OCI-LY7 (cell line): ENCODE measurements at regions not wholly inside any gene's neighbourhood (a gene's known extent, or its start where the extent isn't known, plus 50 kb on each side); places are given as distances from the start of the nearest gene placed in this dataset.

Experiments used
- BruUV-seq: library from RNA; stranded (reverse); fragments of 400-500 nt; replicated peaks from 2 replicates; lab custom pipeline; 2021; lab: Mats Ljungman, UMichigan
- CTCF ChIA-PET: fragments of 300-600 bp; sonication (Branson Sonifier 250); formaldehyde crosslinking; loops from one replicate; lab custom pipeline; 2022; ENCODE audit warnings: antibody characterized with exemption; ENCODE audit not compliant: unreplicated experiment; lab: Charles Lee
- POLR2A ChIA-PET: fragments of 300-600 bp; sonication (Branson Sonifier 250); formaldehyde crosslinking; loops from one replicate; lab custom pipeline; 2022; ENCODE audit warnings: antibody characterized with exemption; lab: Charles Lee
- DNase-seq: peaks from one replicate; pipeline ENCODE4 v3.0.0-alpha.2; 2015; ENCODE audit warnings: low spot score
- H2AFZ ChIP-seq: fragments of 200-600 bp; sonication (generic), shearing (Covaris generic); 2 replicates; pipeline ENCODE4 v1.6.1; 2014; ENCODE audit warnings: mild to moderate bottlenecking, antibody characterized with exemption, low read length, moderate library complexity
- H3K27ac ChIP-seq: fragments of 200-600 bp; sonication (generic); 2 replicates; pipeline ENCODE4 v1.5.1; 2014; ENCODE audit warnings: mixed run types, low read depth, mild to moderate bottlenecking, moderate library complexity, low read length, inconsistent platforms; ENCODE audit not compliant: poor library complexity, severe bottlenecking
- H3K36me3 ChIP-seq: fragments of 200-600 bp; sonication (generic); 2 replicates; pipeline ENCODE4 v1.6.1; 2014; ENCODE audit warnings: mild to moderate bottlenecking, antibody characterized with exemption, low read length, moderate library complexity, mixed read lengths; ENCODE audit not compliant: insufficient read depth
- H3K4me1 ChIP-seq: fragments of 200-600 bp; sonication (generic); 2 replicates; pipeline ENCODE4 v1.5.1; 2014; ENCODE audit warnings: mild to moderate bottlenecking, low read length; ENCODE audit not compliant: insufficient read depth, poor library complexity, severe bottlenecking
- H3K4me2 ChIP-seq: fragments of 200-600 bp; sonication (generic); 2 replicates; pipeline ENCODE4 v1.6.1; 2014; ENCODE audit warnings: mild to moderate bottlenecking, low read length
- H3K4me3 ChIP-seq: fragments of 200-600 bp; sonication (generic); 2 replicates; pipeline ENCODE4 v1.5.1; 2014; ENCODE audit warnings: mild to moderate bottlenecking, low read depth, low read length; ENCODE audit not compliant: poor library complexity, severe bottlenecking
- H3K79me2 ChIP-seq: fragments of 200-600 bp; sonication (generic); 2 replicates; pipeline ENCODE4 v1.6.1; 2016; ENCODE audit warnings: low read depth, mild to moderate bottlenecking, low read length, moderate library complexity, mixed read lengths; ENCODE audit not compliant: insufficient read depth
- H3K9me2 ChIP-seq: fragments of 200-600 bp; sonication (generic); 2 replicates; pipeline ENCODE4 v1.6.1; 2016; ENCODE audit warnings: mild to moderate bottlenecking, low read length, mixed read lengths; ENCODE audit not compliant: insufficient read depth
- H3K9me3 ChIP-seq: fragments of 200-600 bp; sonication (generic); 2 replicates; pipeline ENCODE4 v1.6.1; 2014; ENCODE audit warnings: mild to moderate bottlenecking, mixed run types, low read length, mixed read lengths
- H4K20me1 ChIP-seq: fragments of 200-600 bp; sonication (generic); 2 replicates; pipeline ENCODE4 v1.6.1; 2014; ENCODE audit warnings: mild to moderate bottlenecking, antibody characterized with exemption, low read length, moderate library complexity, mixed read lengths; ENCODE audit not compliant: insufficient read depth
- CTCF ChIP-seq: fragments of 200-600 bp; sonication (generic); conservative IDR thresholded peaks from 2 replicates; pipeline ENCODE4 v1.5.1; 2014; ENCODE audit warnings: mild to moderate bottlenecking, antibody characterized with exemption, low read length, moderate library complexity, mixed read lengths
- EZH2phosphoT487 ChIP-seq: fragments of 200-600 bp; sonication (generic); IDR thresholded peaks from 2 replicates; pipeline ENCODE4 v1.6.1; 2018; ENCODE audit warnings: low read depth, borderline replicate concordance, mild to moderate bottlenecking, mixed run types, antibody characterized with exemption, low read length, moderate library complexity, mixed read lengths
- intact Hi-C: fragments of 100-400 bp; cut with micrococcal nuclease; formaldehyde crosslinking; loops from one replicate; pipeline ENCODE4 v1.10.0; 2022; ENCODE audit not compliant: unreplicated experiment

GRCh38 chr19:8905342-8905741 is 73.2 kb downstream of the MBD3L1 start:
- no TSS peak for BruUV-seq
- TF ChIP-seq CTCF (no peak), EZH2phosphoT487 (no peak)
- Histone ChIP-seq H3K36me3 (no peaks in the 10 kb centered on the region), H3K9me2 (no peaks in the 10 kb centered on the region), H3K27ac (no peak overlapping the region), H3K9me3 (no peaks in the 10 kb centered on the region), H2AFZ (no peak overlapping the region), H3K4me1 (no peaks in the 10 kb centered on the region), H3K4me3 (no peak overlapping the region), H4K20me1 (no peaks in the 10 kb centered on the region), H3K79me2 (no peaks in the 10 kb centered on the region), H3K4me2 (no peak overlapping the region)
- DNase-seq: no peak
- POLR2A ChIA-PET: interaction anchor here (0.6 kb wide), 1 partner anchor 258 kb away, joined by 4 read pairs; no protein-coding TSS in a partner anchor
- CTCF ChIA-PET: no interaction called here
- intact Hi-C loops: no loop called here

- DNase-seq: no peak
- H3K4me2 ChIP-seq: no peak overlapping the region
- H2AFZ ChIP-seq: no peak overlapping the region
- H3K36me3 ChIP-seq: no peaks in the 10 kb centered on the region
- intact Hi-C loops: no loop called here
- CTCF ChIA-PET: no interaction called here
- no peaks in the 10 kb centered on the region for H3K79me2 ChIP-seq
- no peaks in the 10 kb centered on the region for H4K20me1 ChIP-seq
- BruUV-seq: no TSS peak
- H3K4me1 ChIP-seq: no peaks in the 10 kb centered on the region
- H3K9me3 ChIP-seq: no peaks in the 10 kb centered on the region
- POLR2A ChIA-PET: no interaction called here
- no peak for TF ChIP-seq EZH2phosphoT487
- no peak for TF ChIP-seq CTCF
- H3K27ac ChIP-seq: no peak overlapping the region
- H3K9me2 ChIP-seq: no peaks in the 10 kb centered on the region
- no peak overlapping the region for H3K4me3 ChIP-seq
Observed at GRCh38 chr19:8908066-8908465, 75.9 kb downstream of the MBD3L1 start.

- Histone ChIP-seq H3K36me3 (no peaks in the 10 kb centered on the region), H2AFZ (no peak overlapping the region), H3K4me2 (no peak overlapping the region), H3K4me3 (no peak overlapping the region), H3K9me2 (no peaks in the 10 kb centered on the region), H3K4me1 (no peaks in the 10 kb centered on the region), H3K79me2 (no peaks in the 10 kb centered on the region), H3K27ac (no peak overlapping the region), H4K20me1 (no peaks in the 10 kb centered on the region), H3K9me3 (no peaks in the 10 kb centered on the region)
- intact Hi-C loops: no loop called here
- DNase-seq: no peak
- no peak for TF ChIP-seq EZH2phosphoT487
- no peak for TF ChIP-seq CTCF
- CTCF ChIA-PET: no interaction called here
- BruUV-seq: no TSS peak
- POLR2A ChIA-PET: no interaction called here
Observed at GRCh38 chr19:8910775-8911414, 78.7 kb downstream of the MBD3L1 start.
